HEK293T (cell line): ENCODE measurements at regions not wholly inside any gene's neighbourhood (a gene's known extent, or its start where the extent isn't known, plus 50 kb on each side); places are given as distances from the start of the nearest gene placed in this dataset.

Source experiments
- BHLHE40 ChIP-seq: fragments of 450-650 bp; IDR thresholded peaks from 2 replicates; pipeline ENCODE4 v1.6.1; 2016; ENCODE audit warnings: mild to moderate bottlenecking, moderate library complexity, borderline replicate concordance
- ELF4 ChIP-seq: fragments of 450-650 bp; IDR thresholded peaks from 2 replicates; pipeline ENCODE4 v1.6.1; 2017; ENCODE audit warnings: antibody characterized with exemption
- FOXA1 ChIP-seq: fragments of 450-650 bp; IDR thresholded peaks from 2 replicates; pipeline ENCODE4 v1.6.1; 2016; ENCODE audit warnings: mild to moderate bottlenecking
- FOXK2 ChIP-seq: fragments of 450-650 bp; IDR thresholded peaks from 2 replicates; pipeline ENCODE4 v1.6.1; 2016; ENCODE audit warnings: mild to moderate bottlenecking
- FOXM1 ChIP-seq: fragments of 450-650 bp; IDR thresholded peaks from 2 replicates; pipeline ENCODE4 v1.6.1; 2017; ENCODE audit warnings: mild to moderate bottlenecking, borderline replicate concordance
- L3MBTL2 ChIP-seq: fragments of 450-650 bp; conservative IDR thresholded peaks from 2 replicates; pipeline ENCODE4 v1.6.1; 2016; ENCODE audit warnings: mild to moderate bottlenecking
- NFRKB ChIP-seq: fragments of 450-650 bp; IDR thresholded peaks from 2 replicates; pipeline ENCODE4 v1.6.1; 2016; ENCODE audit warnings: mild to moderate bottlenecking, moderate library complexity
- SP1 ChIP-seq: fragments of 450-650 bp; IDR thresholded peaks from 2 replicates; pipeline ENCODE4 v1.6.1; 2017
- SUZ12 ChIP-seq: fragments of 450-650 bp; IDR thresholded peaks from 2 replicates; pipeline ENCODE4 v1.6.1; 2016; ENCODE audit warnings: mild to moderate bottlenecking
- TARDBP ChIP-seq: fragments of 450-650 bp; IDR thresholded peaks from 2 replicates; pipeline ENCODE4 v1.6.1; 2016
- ZNF384 ChIP-seq: fragments of 450-650 bp; IDR thresholded peaks from 2 replicates; pipeline ENCODE4 v1.6.1; 2016

GRCh38 chr6:63140692-63141318, 70.5 kb upstream of the FKBP1C start:
- TF ChIP-seq ELF4 (no peak), L3MBTL2 (no peak), SUZ12 (no peak), BHLHE40 (no peak), NFRKB (no peak), SP1 (no peak), FOXA1 (no peak), FOXM1 (no peak), FOXK2 (no peak), TARDBP (no peak), ZNF384 (no peak)
